Heart left ventricle (tissue), 13 donors: ENCODE measurements at regions not wholly inside any gene's neighbourhood (a gene's known extent, or its start where the extent isn't known, plus 50 kb on each side); places are given as distances from the start of the nearest gene placed in this dataset.

ENCODE experiments used
- POLR2A ChIP-seq, 2 donors: fragments of 450-650 bp; IDR thresholded peaks; one replicate each; pipeline ENCODE4 v1.6.1; 2017; ENCODE audit warnings: antibody characterized with exemption in 2 of 2, mild to moderate bottlenecking in 2 of 2, moderate library complexity in 2 of 2
- TF ChIP-seq, protein P1 (sequence below), 12 donors: fragments of 200-600 bp; sonication (generic) in 4 of 12; IDR thresholded peaks; one replicate each; pipeline versions ENCODE4 v1.5.0 to v1.8.0; 2018 to 2022; ENCODE audit warnings: antibody characterized with exemption in 12 of 12, mild to moderate bottlenecking in 5 of 12
- donor health status: ischemic (EF 13 %, LVEDD 7.1; RV severe dilation, severe dysfunction).
- donor health status: DM: no; HTN: yes; CAD: no.
- donor health status: DM: no; HTN: no; CAD: no.
- donor health status: ischemic (EF 25% LVEDD 6.9; RV normal size, moderate dysfunction).
- donor health status: ischemic (EF 25% LVEDD 5.7; RV mildly dilated, moderate dysfunction).
- donor health status: ischemic (EF 35%, LVEDD 5.7; RV mildly dilated, moderate dysfunction).
- donor health status: nonischemic (EF 11% LVEDD 7.7; RV severe dilation, severe dysfunction).
- donor health status: DM: yes; HTN: yes; CAD: no.
- donor health status: PGD.
- donor health status: ischemic (EF 29% LVEDD 5.4; RV normal size, mild dysfunction).
- donor health status: nonischemic (EF 23%, LVEDD 6.1; RV moderate dilation, normal function).

GRCh38 chr5:4065472-4066320 lies 470.1 kb downstream of the IRX1 start:
- TF ChIP-seq, protein P1, sequence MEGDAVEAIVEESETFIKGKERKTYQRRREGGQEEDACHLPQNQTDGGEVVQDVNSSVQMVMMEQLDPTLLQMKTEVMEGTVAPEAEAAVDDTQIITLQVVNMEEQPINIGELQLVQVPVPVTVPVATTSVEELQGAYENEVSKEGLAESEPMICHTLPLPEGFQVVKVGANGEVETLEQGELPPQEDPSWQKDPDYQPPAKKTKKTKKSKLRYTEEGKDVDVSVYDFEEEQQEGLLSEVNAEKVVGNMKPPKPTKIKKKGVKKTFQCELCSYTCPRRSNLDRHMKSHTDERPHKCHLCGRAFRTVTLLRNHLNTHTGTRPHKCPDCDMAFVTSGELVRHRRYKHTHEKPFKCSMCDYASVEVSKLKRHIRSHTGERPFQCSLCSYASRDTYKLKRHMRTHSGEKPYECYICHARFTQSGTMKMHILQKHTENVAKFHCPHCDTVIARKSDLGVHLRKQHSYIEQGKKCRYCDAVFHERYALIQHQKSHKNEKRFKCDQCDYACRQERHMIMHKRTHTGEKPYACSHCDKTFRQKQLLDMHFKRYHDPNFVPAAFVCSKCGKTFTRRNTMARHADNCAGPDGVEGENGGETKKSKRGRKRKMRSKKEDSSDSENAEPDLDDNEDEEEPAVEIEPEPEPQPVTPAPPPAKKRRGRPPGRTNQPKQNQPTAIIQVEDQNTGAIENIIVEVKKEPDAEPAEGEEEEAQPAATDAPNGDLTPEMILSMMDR (IDR thresholded peaks at IDR 0.05) = peak in 1 of 12 donors; percentile 31
- no peak for TF ChIP-seq POLR2A (IDR thresholded peaks at IDR 0.05)
